HUDEP-2 (cell line): ENCODE measurements at regions not wholly inside any gene's neighbourhood (a gene's known extent, or its start where the extent isn't known, plus 50 kb on each side); places are given as distances from the start of the nearest gene placed in this dataset.
"Not testable (repeated sequence)": the region's sequence is repeated elsewhere in the genome, so short reads cannot be mapped to it uniquely, and the experiment has no call there.

Experiments
- DNase-seq, 76 experiments: peaks; one replicate each; lab custom pipeline; 2025; ENCODE audit not compliant: unreplicated experiment in 76 of 76; lab: John Stamatoyannopoulos, UW

GRCh38 chr12:71385155-71385554, 54.4 kb upstream of the LGR5 start:
- no peak for DNase-seq

GRCh38 chr12:71376711-71377355, 62.8 kb upstream of the LGR5 start:
- DNase-seq = not testable (repeated sequence)

- peak in 24 of 76 experiments; percentile 4 to 52 (median 26) for DNase-seq
These were observed 68.5 kb upstream of the LGR5 start for GRCh38 chr12:71371122-71371521.

GRCh38 chr12:71360013-71360412, 79.6 kb upstream of the LGR5 start:
- DNase-seq = no peak

GRCh38 chr12:71356569-71356968, 83.0 kb upstream of the LGR5 start:
- no peak for DNase-seq

GRCh38 chr12:71354871-71355270, 84.7 kb upstream of the LGR5 start:
- peak in 1 of 76 experiments; percentile 4 for DNase-seq

GRCh38 chr12:71353607-71354006, 86.0 kb upstream of the LGR5 start:
- no peak for DNase-seq

- DNase-seq = no peak
These were observed 89.6 kb upstream of the LGR5 start for GRCh38 chr12:71349950-71350349.

- DNase-seq = no peak
These were observed 100.7 kb upstream of the LGR5 start for GRCh38 chr12:71338933-71339332.

GRCh38 chr12:71335963-71336257, 103.7 kb upstream of the LGR5 start:
- DNase-seq = no peak

- DNase-seq = no peak
These were observed 104.2 kb upstream of the LGR5 start for GRCh38 chr12:71335151-71335962.

GRCh38 chr12:71333418-71333817, 106.2 kb upstream of the LGR5 start:
- DNase-seq = no peak

- no peak for DNase-seq
These were observed 109.6 kb upstream of the LGR5 start for GRCh38 chr12:71329956-71330355.

- DNase-seq = no peak
These were observed 118.1 kb upstream of the LGR5 start for GRCh38 chr12:71321531-71321930.

- no peak for DNase-seq
These were observed 118.5 kb upstream of the LGR5 start for GRCh38 chr12:71321130-71321529.

- no peak for DNase-seq
These were observed 124.1 kb upstream of the LGR5 start for GRCh38 chr12:71315328-71315985.

GRCh38 chr12:71312768-71313403, 126.7 kb upstream of the LGR5 start:
- no peak for DNase-seq

GRCh38 chr12:71311611-71312010, 128.0 kb upstream of the LGR5 start:
- not testable (repeated sequence) for DNase-seq

GRCh38 chr12:71306808-71307207, 132.8 kb upstream of the LGR5 start:
- no peak for DNase-seq

- no peak for DNase-seq
These were observed 135.3 kb upstream of the LGR5 start for GRCh38 chr12:71304306-71304705.

- DNase-seq = no peak
These were observed 136.4 kb upstream of the LGR5 start for GRCh38 chr12:71303199-71303598.
